IMR-90 (cell line): ENCODE measurements at regions not wholly inside any gene's neighbourhood (a gene's known extent, or its start where the extent isn't known, plus 50 kb on each side); places are given as distances from the start of the nearest gene placed in this dataset.

ENCODE experiments used
- ATAC-seq: fragments of 200-7000 bp; cut with Tn5 transposase; 2 replicates; pipeline ENCODE4 v1.9.1; 2020; ENCODE audit warnings: low read depth, mild to moderate bottlenecking, moderate library complexity
- BruUV-seq: library from RNA; stranded (reverse); fragments of 400-500 nt; replicated peaks from 2 replicates; lab custom pipeline; 2021; lab: Mats Ljungman, UMichigan
- CTCF ChIA-PET: fragments of 300-600 bp; formaldehyde crosslinking; extraction: SDS; loops from one replicate; lab custom pipeline; 2021; ENCODE audit warnings: antibody characterized with exemption; lab: Yijun Ruan, JAX
- POLR2A ChIA-PET: fragments of 300-600 bp; sonication (Branson Sonifier 250); formaldehyde crosslinking; loops from one replicate; lab custom pipeline; 2022; ENCODE audit warnings: antibody characterized with exemption; ENCODE audit not compliant: unreplicated experiment; lab: Charles Lee
- DNase-seq: peaks from one replicate; pipeline ENCODE4 v3.0.0; 2013
- H2AFZ ChIP-seq: replicated peaks from 2 replicates; pipeline ENCODE3; 2013; ENCODE audit warnings: low read length, mild to moderate bottlenecking; ENCODE audit not compliant: poor library complexity
- H2AK5ac ChIP-seq: 2 replicates; pipeline ENCODE4 v1.6.1; 2013; ENCODE audit warnings: low read depth, low read length, inconsistent platforms
- H2AK9ac ChIP-seq: replicated peaks from 2 replicates; pipeline ENCODE3; 2013; ENCODE audit warnings: mild to moderate bottlenecking, low read depth, low read length, moderate library complexity; ENCODE audit not compliant: poor library complexity
- H2BK120ac ChIP-seq: 2 replicates; pipeline ENCODE4 v1.6.1; 2013; ENCODE audit warnings: low read depth, low read length, inconsistent platforms
- H2BK15ac ChIP-seq: 3 replicates; pipeline ENCODE4 v1.6.1; 2013; ENCODE audit warnings: low read depth, low read length, inconsistent platforms
- H2BK20ac ChIP-seq: 2 replicates; pipeline ENCODE4 v1.6.1; 2013; ENCODE audit warnings: low read depth, mild to moderate bottlenecking, inconsistent platforms, low read length, moderate library complexity
- H2BK5ac ChIP-seq: 2 replicates; pipeline ENCODE4 v1.6.1; 2013; ENCODE audit warnings: mild to moderate bottlenecking, low read depth, low read length, inconsistent platforms; ENCODE audit not compliant: poor library complexity, severe bottlenecking
- H3K14ac ChIP-seq: replicated peaks from 2 replicates; pipeline ENCODE4 v1.6.1; 2013; ENCODE audit warnings: low read depth, low read length, inconsistent platforms
- H3K18ac ChIP-seq: 2 replicates; pipeline ENCODE4 v1.6.1; 2013; ENCODE audit warnings: low read depth, low read length, control low read depth
- H3K23ac ChIP-seq: 2 replicates; pipeline ENCODE4 v1.6.1; 2013; ENCODE audit warnings: low read depth, low read length, inconsistent platforms
- H3K27ac ChIP-seq: 2 replicates; pipeline ENCODE4 v1.5.1; 2013; ENCODE audit warnings: mild to moderate bottlenecking, control low read depth, low read length; ENCODE audit not compliant: insufficient read depth
- H3K27me3 ChIP-seq: 2 replicates; pipeline ENCODE4 v1.6.1; 2013; ENCODE audit warnings: low read length; ENCODE audit not compliant: control insufficient read depth, insufficient read depth
- H3K36me3 ChIP-seq: 2 replicates; pipeline ENCODE4 v1.6.1; 2013; ENCODE audit warnings: low read length, mixed read lengths; ENCODE audit not compliant: control insufficient read depth, insufficient read depth
- H3K4ac ChIP-seq: 2 replicates; pipeline ENCODE4 v1.6.1; 2013; ENCODE audit warnings: low read depth, low read length, inconsistent platforms
- H3K4me1 ChIP-seq: 2 replicates; pipeline ENCODE4 v1.6.1; 2013; ENCODE audit warnings: low read length, mixed read lengths; ENCODE audit not compliant: control insufficient read depth, insufficient read depth
- H3K4me2 ChIP-seq: 2 replicates; pipeline ENCODE4 v1.6.1; 2013; ENCODE audit warnings: low read depth, mild to moderate bottlenecking, control low read depth, low read length, moderate library complexity
- H3K4me3 ChIP-seq: 2 replicates; pipeline ENCODE4 v1.5.1; 2013; ENCODE audit warnings: low read depth, mild to moderate bottlenecking, control low read depth, low read length, moderate library complexity; ENCODE audit not compliant: insufficient read depth
- H3K56ac ChIP-seq: 2 replicates; pipeline ENCODE4 v1.6.1; 2013; ENCODE audit warnings: low read length, inconsistent platforms; ENCODE audit not compliant: insufficient read depth; ENCODE audit errors: extremely low read depth
- H3K79me1 ChIP-seq, 2 experiments: 2 replicates each; pipeline ENCODE4 v1.6.1; 2013; ENCODE audit warnings: low read length in 2 of 2, inconsistent platforms in 1 of 2, low read depth in 1 of 2
- H3K9ac ChIP-seq: 2 replicates; pipeline ENCODE4 v1.6.1; 2013; ENCODE audit warnings: low read depth, low read length, control low read depth
- H3K9me1 ChIP-seq: 2 replicates; pipeline ENCODE4 v1.6.1; 2013; ENCODE audit warnings: low read length, inconsistent platforms; ENCODE audit not compliant: insufficient read depth
- H3K9me3 ChIP-seq: 2 replicates; pipeline ENCODE4 v1.6.1; 2013; ENCODE audit warnings: low read length; ENCODE audit not compliant: control insufficient read depth, insufficient read depth
- H4K20me1 ChIP-seq: 2 replicates; pipeline ENCODE4 v1.6.1; 2013; ENCODE audit warnings: low read length, inconsistent platforms; ENCODE audit not compliant: insufficient read depth
- H4K5ac ChIP-seq: 2 replicates; pipeline ENCODE4 v1.6.1; 2013; ENCODE audit warnings: mild to moderate bottlenecking, low read depth, low read length, control low read depth
- H4K8ac ChIP-seq, 2 experiments: 2 replicates each; pipeline ENCODE4 v1.6.1; 2013; ENCODE audit warnings: low read depth in 2 of 2, low read length in 2 of 2, control low read depth in 1 of 2, inconsistent platforms in 1 of 2
- H4K91ac ChIP-seq: 2 replicates; pipeline ENCODE4 v1.6.1; 2013; ENCODE audit warnings: low read depth, low read length, inconsistent platforms; ENCODE audit not compliant: insufficient read depth
- BHLHE40 ChIP-seq: fragments of 150-350 bp; IDR thresholded peaks from 2 replicates; pipeline ENCODE4 v1.6.1; 2016; ENCODE audit warnings: mild to moderate bottlenecking, low read depth, low read length
- CEBPB ChIP-seq: IDR thresholded peaks from 2 replicates; pipeline ENCODE4 v1.6.1; 2012; ENCODE audit warnings: low read depth, low read length, improper control_type of control experiment
- CHD1 ChIP-seq: IDR thresholded peaks from 2 replicates; pipeline ENCODE4 v1.6.1; 2012; ENCODE audit warnings: low read depth, low read length, improper control_type of control experiment
- CTCF ChIP-seq: conservative IDR thresholded peaks from 2 replicates; pipeline ENCODE4 v1.5.1; 2012; ENCODE audit warnings: mild to moderate bottlenecking, low read depth, low read length, improper control_type of control experiment
- RCOR1 ChIP-seq: IDR thresholded peaks from 2 replicates; pipeline ENCODE4 v1.6.1; 2012; ENCODE audit warnings: mild to moderate bottlenecking, low read length, improper control_type of control experiment; ENCODE audit not compliant: insufficient replicate concordance
- SMC3 ChIP-seq: fragments of 150-350 bp; IDR thresholded peaks from 2 replicates; pipeline ENCODE4 v1.6.1; 2016; ENCODE audit warnings: low read depth, mild to moderate bottlenecking, antibody characterized with exemption, low read length, moderate library complexity
- WGBS, 2 experiments: methylation state at CpG; one replicate each; pipeline versions ENCODE4 v1.1.5 to v1.1.7; 2013; ENCODE audit warnings: missing lambda C conversion rate in 2 of 2; ENCODE audit not compliant: insufficient read length in 1 of 2; ENCODE audit errors: extremely low coverage in 2 of 2; 5-methylcytosine and 5-hydroxymethylcytosine counted together
- dilution Hi-C: fragments of 300-500 bp; cut with HindIII; formaldehyde crosslinking; loops from one replicate; pipeline ENCODE4 v1.14.3; 2018; ENCODE audit warnings: low sequenced_read_pairs; ENCODE audit not compliant: unreplicated experiment
- in situ Hi-C: fragments of 300-500 bp; cut with MboI; formaldehyde crosslinking; loops from 3 replicates; pipeline ENCODE4 v1.14.3; 2019; ENCODE audit warnings: low sequenced_read_pairs, inconsistent platforms, mixed read lengths
- intact Hi-C: fragments of 100-400 bp; cut with micrococcal nuclease; formaldehyde crosslinking; loops from 2 replicates; pipeline ENCODE4 v1.10.0; 2022
- TF ChIP-seq, protein P1 (sequence below): fragments of 150-350 bp; IDR thresholded peaks from 2 replicates; pipeline ENCODE4 v1.6.1; 2016; ENCODE audit warnings: low read depth, mild to moderate bottlenecking, low read length, moderate library complexity, borderline replicate concordance

DNA sequence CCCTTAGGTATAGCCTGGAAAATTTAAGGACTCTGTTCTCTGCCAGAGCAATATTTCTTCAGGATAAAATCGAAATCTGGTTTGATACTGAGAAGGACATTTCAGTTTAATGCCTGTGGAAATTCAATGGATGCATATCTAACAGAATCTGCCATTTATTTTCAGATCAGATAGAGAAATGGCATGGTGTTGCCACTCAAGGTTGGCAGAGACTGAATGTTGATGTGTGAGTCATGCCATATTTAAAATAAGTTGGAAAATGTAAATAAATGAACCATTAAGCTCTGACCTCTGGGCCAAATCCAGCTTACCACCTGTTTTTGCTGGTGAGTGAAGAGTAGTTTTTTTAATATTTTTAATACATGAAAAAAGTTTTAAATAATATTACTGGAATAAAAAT lies 594.6 kb downstream of the DOK5 start:
- BruUV-seq = no TSS peak
- WGBS, 2 experiments = no CpG with 5 or more reads among the region's 1 CpG

More for the DNA sequence above, 594.6 kb downstream of the DOK5 start:
- dilution Hi-C loops = no loop called here
- Histone ChIP-seq H3K9me1 (no peaks in the 10 kb centered on the region), H3K36me3 (no peaks in the 10 kb centered on the region), H2BK20ac (no peak overlapping the region), H2AK9ac (no peak overlapping the region), H2BK5ac (no peak overlapping the region), H3K4ac (no peak overlapping the region), H2BK15ac (no peak overlapping the region), H3K4me1 (no peaks in the 10 kb centered on the region), H4K5ac (no peak overlapping the region), H2BK120ac (no peak overlapping the region), H3K9me3 (peaks cover 11% of the 10 kb centered on the region), H4K91ac (no peak overlapping the region), H4K20me1 (no peaks in the 10 kb centered on the region), H3K79me1 (no peaks in the 10 kb centered on the region), H3K4me3 (no peak overlapping the region), H3K18ac (no peak overlapping the region), H3K23ac (no peak overlapping the region), H2AFZ (no peak overlapping the region), H3K9ac (no peak overlapping the region), H3K27me3 (no peaks in the 10 kb centered on the region), H4K8ac (no peak overlapping the region), H2AK5ac (no peak overlapping the region), H3K56ac (no peak overlapping the region), H3K4me2 (no peak overlapping the region), H3K27ac (no peak overlapping the region), H3K14ac (no peak overlapping the region)
- ChIA-PET POLR2A (no interaction called here), CTCF (no interaction called here)
- ATAC-seq (no peak), DNase-seq (no peak)
- in situ Hi-C loops = no loop called here
- intact Hi-C loops = no loop called here
- TF ChIP-seq SMC3 (no peak), BHLHE40 (no peak), CTCF (no peak), RCOR1 (no peak), CEBPB (no peak), CHD1 (no peak)
- TF ChIP-seq, protein P1, sequence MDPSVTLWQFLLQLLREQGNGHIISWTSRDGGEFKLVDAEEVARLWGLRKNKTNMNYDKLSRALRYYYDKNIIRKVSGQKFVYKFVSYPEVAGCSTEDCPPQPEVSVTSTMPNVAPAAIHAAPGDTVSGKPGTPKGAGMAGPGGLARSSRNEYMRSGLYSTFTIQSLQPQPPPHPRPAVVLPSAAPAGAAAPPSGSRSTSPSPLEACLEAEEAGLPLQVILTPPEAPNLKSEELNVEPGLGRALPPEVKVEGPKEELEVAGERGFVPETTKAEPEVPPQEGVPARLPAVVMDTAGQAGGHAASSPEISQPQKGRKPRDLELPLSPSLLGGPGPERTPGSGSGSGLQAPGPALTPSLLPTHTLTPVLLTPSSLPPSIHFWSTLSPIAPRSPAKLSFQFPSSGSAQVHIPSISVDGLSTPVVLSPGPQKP = no peak
